ENCODE measurements at regions not wholly inside any gene's neighbourhood (a gene's known extent, or its start where the extent isn't known, plus 50 kb on each side); places are given as distances from the start of the nearest gene placed in this dataset.

DNA sequence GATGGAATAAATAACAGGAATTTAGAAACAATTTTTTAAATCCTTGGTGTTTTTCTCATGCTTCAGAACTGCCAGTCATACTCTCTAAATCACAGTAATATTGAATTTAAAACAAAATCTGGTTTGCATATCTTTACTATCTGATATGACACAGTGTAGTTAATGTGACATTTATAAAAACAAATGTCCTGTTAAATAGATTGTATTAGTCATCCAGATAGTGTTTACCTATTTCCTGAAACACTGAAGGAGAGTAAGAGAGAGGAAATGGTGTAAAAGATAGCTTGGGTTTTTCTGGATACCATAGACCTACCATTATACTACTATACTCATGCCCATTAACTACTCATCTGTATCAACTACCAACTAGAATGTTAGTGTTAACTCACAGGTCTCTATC, 292.3 kb downstream of the MAN2A1 start:
- Histone ChIP-seq H3K79me1 (ENCODE audit: low read depth, low read length) (no peaks in the 10 kb centered on the region), H2AFZ (ENCODE audit: low read length) (no peak overlapping the region), H3K9me3 (ENCODE audit: insufficient read depth in 2 of 2, low read depth in 1 of 2, low read length in 1 of 2) (no peaks in the 10 kb centered on the region), H4K5ac (ENCODE audit: insufficient read length, low read depth, low read length) (no peak overlapping the region), H3K18ac (ENCODE audit: extremely low read depth, low read length) (no peak overlapping the region), H2AK5ac (ENCODE audit: low read depth, low read length) (no peak overlapping the region), H3K36me3 (ENCODE audit: control insufficient read depth in 2 of 4, insufficient read depth in 4 of 4, low read length in 3 of 4) (no peaks in the 10 kb centered on the region), H3K4me2 (ENCODE audit: insufficient read depth in 1 of 2, low read depth in 2 of 2, low read length in 2 of 2) (no peak overlapping the region), H2BK120ac (replicated peaks; ENCODE audit: low read depth, low read length) (no peak overlapping the region), H3K14ac (ENCODE audit: insufficient read length) (no peak overlapping the region), H3K79me2 (ENCODE audit: control insufficient read depth in 1 of 2, insufficient read depth in 2 of 2, low read length in 2 of 2) (no peaks in the 10 kb centered on the region), H2BK12ac (ENCODE audit: low read depth, low read length) (no peak overlapping the region), H3K27ac (ENCODE audit: low read depth, low read length) (no peak overlapping the region), H4K8ac (ENCODE audit: extremely low read depth, insufficient read depth, low read length) (no peak overlapping the region), H3K4ac (replicated peaks; ENCODE audit: insufficient read length, low read depth, low read length) (no peak overlapping the region), H2BK15ac (ENCODE audit: low read length) (no peak overlapping the region), H4K20me1 (replicated peaks in 1 of 2; ENCODE audit: control insufficient read depth in 1 of 2, insufficient read depth in 2 of 2, low read length in 2 of 2) (no peaks in the 10 kb centered on the region), H3K9ac (replicated peaks in 1 of 4; ENCODE audit: extremely low read depth in 1 of 4, low read depth in 3 of 4, low read length in 3 of 4) (no peak overlapping the region), H3K56ac (replicated peaks; ENCODE audit: insufficient read length, low read depth, low read length) (no peak overlapping the region), H3K27me3 (replicated peaks in 1 of 4; ENCODE audit: control insufficient read depth in 3 of 4, extremely low read depth in 1 of 4, insufficient read depth in 3 of 4, low read length in 3 of 4) (no peaks in the 10 kb centered on the region), H3K23ac (ENCODE audit: insufficient read length) (no peak overlapping the region), H2BK20ac (ENCODE audit: low read length) (no peak overlapping the region), H3K23me2 (ENCODE audit: low read depth, low read length) (no peaks in the 10 kb centered on the region), H2BK5ac (ENCODE audit: low read depth, low read length) (no peak overlapping the region), H3K4me3 (ENCODE audit: extremely low read depth in 1 of 4, insufficient read depth in 2 of 4, low read depth in 3 of 4, low read length in 4 of 4) (no peak overlapping the region), H4K91ac (replicated peaks; ENCODE audit: insufficient read length, low read length) (no peak overlapping the region), H3K4me1 (replicated peaks in 1 of 4; ENCODE audit: control insufficient read depth in 3 of 4, insufficient read depth in 4 of 4, low read length in 3 of 4) (no peaks in the 10 kb centered on the region)
- FAIRE-seq (no peak), DNase-seq (ENCODE audit: low read depth in 1 of 2, low spot score in 2 of 2) (no peak)
- ChIA-PET CTCF (ENCODE audit: partially characterized antibody) (interaction anchor here (2.8 kb wide), 1 partner anchor 22 kb away, joined by 8 read pairs; no protein-coding TSS in a partner anchor), POLR2A (ENCODE audit: partially characterized antibody) (no interaction called here)
- TF ChIP-seq RXRA (IDR thresholded peaks at IDR 0.05; ENCODE audit: insufficient read depth, low read depth, low read length), result no peak
- TF ChIP-seq, protein P1, sequence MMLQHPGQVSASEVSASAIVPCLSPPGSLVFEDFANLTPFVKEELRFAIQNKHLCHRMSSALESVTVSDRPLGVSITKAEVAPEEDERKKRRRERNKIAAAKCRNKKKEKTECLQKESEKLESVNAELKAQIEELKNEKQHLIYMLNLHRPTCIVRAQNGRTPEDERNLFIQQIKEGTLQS (IDR thresholded peaks at IDR 0.05; ENCODE audit: insufficient read depth, low read depth, low read length), result no peak
- no peak for TF ChIP-seq FOSL1 (IDR thresholded peaks at IDR 0.05; ENCODE audit: insufficient read depth, low read depth, low read length)
- no peak for TF ChIP-seq EP300 (IDR thresholded peaks at IDR 0.05; ENCODE audit: borderline replicate concordance in 1 of 2, low read depth in 2 of 2, low read length in 2 of 2)
- TF ChIP-seq PHF8 (conservative IDR thresholded peaks at IDR 0.05; ENCODE audit: low read depth, low read length), result no peak
- no peak for TF ChIP-seq KDM5A (IDR thresholded peaks at IDR 0.05; ENCODE audit: low read length)
